MCF 10A (cell line): ENCODE measurements at regions not wholly inside any gene's neighbourhood (a gene's known extent, or its start where the extent isn't known, plus 50 kb on each side); places are given as distances from the start of the nearest gene placed in this dataset.

ENCODE experiments used
- BruUV-seq: library from RNA; stranded (reverse); fragments of 400-500 nt; replicated peaks from 2 replicates; lab custom pipeline; 2021; lab: Mats Ljungman, UMichigan
- CTCF ChIA-PET: fragments of 300-600 bp; sonication (Branson Sonifier 250); formaldehyde crosslinking; extraction: SDS; loops from one replicate; lab custom pipeline; 2021; ENCODE audit warnings: antibody characterized with exemption, inconsistent platforms; lab: Yijun Ruan, JAX
- POLR2A ChIA-PET: fragments of 300-600, 350-650 bp; sonication (Branson Sonifier 250); formaldehyde crosslinking; extraction: SDS; loops from one replicate; lab custom pipeline; 2020; ENCODE audit warnings: antibody characterized with exemption, inconsistent platforms; lab: Yijun Ruan, JAX
- DNase-seq: peaks from one replicate; pipeline ENCODE4 v3.0.0-alpha.2; 2018; ENCODE audit not compliant: unreplicated experiment
- H3K27ac Mint-ChIP-seq: one replicate; pipeline ENCODE4 v1.8.0; 2022; ENCODE audit warnings: mild to moderate bottlenecking, low read depth, mixed read lengths; ENCODE audit not compliant: unreplicated experiment
- H3K27me3 Mint-ChIP-seq: one replicate; pipeline ENCODE4 v1.8.0; 2022; ENCODE audit warnings: mixed read lengths; ENCODE audit not compliant: insufficient read depth, unreplicated experiment
- H3K36me3 Mint-ChIP-seq: one replicate; pipeline ENCODE4 v1.8.0; 2022; ENCODE audit warnings: mild to moderate bottlenecking, moderate library complexity, mixed read lengths; ENCODE audit not compliant: insufficient read depth, unreplicated experiment
- H3K4me1 Mint-ChIP-seq: one replicate; pipeline ENCODE4 v1.8.0; 2022; ENCODE audit warnings: mixed read lengths; ENCODE audit not compliant: insufficient read depth, unreplicated experiment
- H3K4me3 Mint-ChIP-seq: one replicate; pipeline ENCODE4 v1.8.0; 2022; ENCODE audit warnings: mild to moderate bottlenecking, moderate library complexity, mixed read lengths; ENCODE audit not compliant: unreplicated experiment
- H3K9me3 Mint-ChIP-seq: one replicate; pipeline ENCODE4 v1.8.0; 2022; ENCODE audit warnings: mixed read lengths; ENCODE audit not compliant: unreplicated experiment
- intact Hi-C: fragments of 100-400 bp; cut with micrococcal nuclease; formaldehyde crosslinking; loops from 2 replicates; pipeline ENCODE4 v1.14.1; 2022
- TF ChIP-seq, protein P1 (sequence below): fragments of 200-600 bp; IDR thresholded peaks from one replicate; pipeline ENCODE4 v1.8.0; 2022; ENCODE audit warnings: antibody characterized with exemption, mild to moderate bottlenecking; ENCODE audit not compliant: unreplicated experiment

DNA sequence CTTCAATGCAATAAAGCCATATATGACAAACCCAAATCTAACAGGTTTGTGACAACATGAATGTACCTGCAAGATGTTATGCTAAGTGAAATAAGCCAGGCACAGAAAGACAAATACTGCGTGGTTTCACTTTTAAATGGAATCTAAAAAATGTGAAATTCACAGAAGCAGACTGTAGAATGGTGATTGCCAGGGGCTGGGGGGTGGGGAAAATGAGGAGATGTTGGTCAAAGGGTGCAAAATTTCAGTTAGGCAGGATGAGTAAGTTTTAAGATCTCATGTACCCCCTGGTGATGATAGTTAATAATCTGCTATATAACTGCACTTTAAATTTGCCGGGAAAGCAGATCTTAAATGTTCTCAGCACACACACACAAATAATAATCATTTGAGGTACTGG lies 160.5 kb downstream of the PTBP2 start:
- ChIA-PET CTCF (no interaction called here), POLR2A (no interaction called here)
- peak overlapping the region; percentile 15 for H3K27ac Mint-ChIP-seq
- intact Hi-C loops, result no loop called here
- no peak overlapping the region for H3K4me3 Mint-ChIP-seq
- no peaks in the 10 kb centered on the region for H3K4me1 Mint-ChIP-seq
- no peaks in the 10 kb centered on the region for H3K36me3 Mint-ChIP-seq
- no TSS peak for BruUV-seq
- no peaks in the 10 kb centered on the region for H3K27me3 Mint-ChIP-seq
- TF ChIP-seq, protein P1, sequence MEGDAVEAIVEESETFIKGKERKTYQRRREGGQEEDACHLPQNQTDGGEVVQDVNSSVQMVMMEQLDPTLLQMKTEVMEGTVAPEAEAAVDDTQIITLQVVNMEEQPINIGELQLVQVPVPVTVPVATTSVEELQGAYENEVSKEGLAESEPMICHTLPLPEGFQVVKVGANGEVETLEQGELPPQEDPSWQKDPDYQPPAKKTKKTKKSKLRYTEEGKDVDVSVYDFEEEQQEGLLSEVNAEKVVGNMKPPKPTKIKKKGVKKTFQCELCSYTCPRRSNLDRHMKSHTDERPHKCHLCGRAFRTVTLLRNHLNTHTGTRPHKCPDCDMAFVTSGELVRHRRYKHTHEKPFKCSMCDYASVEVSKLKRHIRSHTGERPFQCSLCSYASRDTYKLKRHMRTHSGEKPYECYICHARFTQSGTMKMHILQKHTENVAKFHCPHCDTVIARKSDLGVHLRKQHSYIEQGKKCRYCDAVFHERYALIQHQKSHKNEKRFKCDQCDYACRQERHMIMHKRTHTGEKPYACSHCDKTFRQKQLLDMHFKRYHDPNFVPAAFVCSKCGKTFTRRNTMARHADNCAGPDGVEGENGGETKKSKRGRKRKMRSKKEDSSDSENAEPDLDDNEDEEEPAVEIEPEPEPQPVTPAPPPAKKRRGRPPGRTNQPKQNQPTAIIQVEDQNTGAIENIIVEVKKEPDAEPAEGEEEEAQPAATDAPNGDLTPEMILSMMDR, result no peak
- no peak for DNase-seq
- H3K9me3 Mint-ChIP-seq, result no peaks in the 10 kb centered on the region

DNA sequence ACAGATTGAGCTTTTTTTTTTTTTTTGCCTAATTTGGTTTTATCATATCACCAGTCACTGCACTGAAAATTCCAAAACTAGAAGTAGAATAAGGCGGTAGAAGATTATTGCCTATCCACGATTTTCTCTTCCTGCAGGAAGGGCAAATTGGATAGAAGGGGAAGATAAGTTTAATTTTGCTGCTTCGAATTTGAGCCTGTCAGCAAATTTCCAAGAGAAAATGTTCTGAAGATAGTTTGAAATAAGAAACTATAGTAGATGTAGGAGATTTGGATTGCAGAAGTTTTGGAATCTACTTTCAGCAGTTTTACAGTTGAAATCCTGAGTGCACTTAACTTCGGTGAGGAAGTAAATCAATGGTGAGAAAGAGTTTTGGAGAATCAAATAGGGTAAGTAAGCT lies 164.9 kb downstream of the PTBP2 start:
- H3K27ac Mint-ChIP-seq, result no peak overlapping the region
- peaks cover 8% of the 10 kb centered on the region for H3K9me3 Mint-ChIP-seq
- H3K4me3 Mint-ChIP-seq, result no peak overlapping the region
- no TSS peak for BruUV-seq
- H3K36me3 Mint-ChIP-seq, result no peaks in the 10 kb centered on the region
- TF ChIP-seq, protein P1, result no peak
- H3K4me1 Mint-ChIP-seq, result no peaks in the 10 kb centered on the region
- H3K27me3 Mint-ChIP-seq, result no peaks in the 10 kb centered on the region
- ChIA-PET CTCF (interaction anchor here (0.5 to 0.9 kb wide), 2 partner anchors 14 to 175 kb away, joined by 3 to 6 read pairs; no protein-coding TSS in a partner anchor), POLR2A (no interaction called here)
- DNase-seq, result no peak
- intact Hi-C loops, result no loop called here

DNA sequence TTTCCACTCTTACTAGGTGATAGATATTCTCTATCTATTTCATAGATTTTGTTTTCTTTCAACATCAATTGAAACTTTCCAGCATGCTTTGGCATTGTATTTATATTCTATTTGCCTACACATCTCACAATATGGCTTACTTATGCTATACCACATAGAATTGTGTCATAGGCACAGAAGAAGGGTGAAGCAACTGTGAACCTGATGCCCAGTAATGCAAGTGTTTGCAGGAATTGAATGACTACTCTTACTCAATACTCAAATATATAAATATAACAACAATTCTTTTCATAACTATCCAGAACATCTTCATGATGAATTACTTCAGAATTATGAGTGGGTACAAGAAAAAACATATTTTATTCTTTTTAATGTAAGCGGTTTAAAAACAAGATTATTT lies 165.9 kb downstream of the PTBP2 start:
- DNase-seq, result peak; percentile 61
- POLR2A ChIA-PET, result no interaction called here
- Mint-ChIP-seq H3K9me3 (peaks cover 8% of the 10 kb centered on the region), H3K4me3 (no peak overlapping the region), H3K36me3 (no peaks in the 10 kb centered on the region), H3K27ac (no peak overlapping the region), H3K27me3 (no peaks in the 10 kb centered on the region), H3K4me1 (no peaks in the 10 kb centered on the region)
- TF ChIP-seq, protein P1, result no peak
- CTCF ChIA-PET, result no interaction called here
- BruUV-seq, result no TSS peak
- intact Hi-C loops, result no loop called here

DNA sequence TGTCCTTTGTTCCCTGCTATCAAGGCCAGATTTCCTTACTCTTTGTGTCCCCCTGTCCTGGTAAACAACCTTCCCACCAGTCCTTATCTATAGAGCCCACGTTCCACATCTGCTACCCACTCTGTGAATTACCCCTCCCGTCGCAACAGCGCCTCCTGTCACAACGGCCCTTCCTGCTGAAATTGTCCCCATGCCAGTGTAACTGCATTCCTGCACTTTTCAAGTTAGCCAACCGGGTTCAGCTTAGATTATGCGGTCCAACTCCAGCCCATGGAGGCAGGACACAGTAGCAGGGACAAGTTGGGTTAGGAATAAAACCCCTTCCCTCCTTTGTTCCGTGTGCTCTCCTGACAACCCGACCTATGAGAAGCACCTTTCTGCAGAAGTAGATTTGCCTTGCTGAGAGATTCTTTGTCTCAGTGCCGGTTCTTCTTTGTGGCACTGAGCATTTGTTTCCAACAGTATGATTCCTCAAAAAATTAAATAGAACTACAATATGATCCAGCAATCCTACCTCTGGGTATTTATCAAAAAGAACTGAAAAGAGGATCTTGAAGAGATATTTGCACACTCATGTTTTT lies 180.3 kb downstream of the PTBP2 start:
- no TSS peak for BruUV-seq
- TF ChIP-seq, protein P1, result no peak
- no peaks in the 10 kb centered on the region for H3K27me3 Mint-ChIP-seq
- CTCF ChIA-PET, result no interaction called here
- no peak for DNase-seq
- H3K36me3 Mint-ChIP-seq, result no peaks in the 10 kb centered on the region
- intact Hi-C loops, result no loop called here
- no peak overlapping the region for H3K27ac Mint-ChIP-seq
- H3K9me3 Mint-ChIP-seq, result peaks cover 10% of the 10 kb centered on the region
- H3K4me1 Mint-ChIP-seq, result no peaks in the 10 kb centered on the region
- no peak overlapping the region for H3K4me3 Mint-ChIP-seq
- POLR2A ChIA-PET, result interaction anchor here (0.6 kb wide), 1 partner anchor 623 kb away, joined by 3 read pairs; no protein-coding TSS in a partner anchor
